HL-60 (cell line): ENCODE measurements at regions not wholly inside any gene's neighbourhood (a gene's known extent, or its start where the extent isn't known, plus 50 kb on each side); places are given as distances from the start of the nearest gene placed in this dataset.
"Not testable (repeated sequence)": the region's sequence is repeated elsewhere in the genome, so short reads cannot be mapped to it uniquely, and the experiment has no call there.

ENCODE experiments used
- DNase-seq, 2 experiments: peaks; one replicate each; pipeline ENCODE4 v3.0.0-alpha.2; 2010 to 2020; ENCODE audit warnings: low read depth in 1 of 2, low spot score in 1 of 2
- H3K27ac ChIP-seq: fragments of 250-450 bp; sonication (Bioruptor Pico); replicated peaks from 2 replicates; pipeline ENCODE4 v1.5.1; 2020; ENCODE audit warnings: mild to moderate bottlenecking, moderate library complexity
- H3K27me3 ChIP-seq: fragments of 250-450 bp; sonication (Bioruptor Pico); 2 replicates; pipeline ENCODE4 v1.5.1; 2021; ENCODE audit warnings: mild to moderate bottlenecking, moderate library complexity; ENCODE audit not compliant: insufficient read depth, poor library complexity, severe bottlenecking
- H3K4me3 ChIP-seq: replicated peaks from 2 replicates; pipeline ENCODE4 v1.5.1; 2011; ENCODE audit warnings: mild to moderate bottlenecking, control low read depth, low read length; ENCODE audit not compliant: insufficient read depth
- GABPA ChIP-seq: IDR thresholded peaks from 2 replicates; pipeline ENCODE4 v1.6.1; 2012; ENCODE audit warnings: low read depth
- POLR2AphosphoS5 ChIP-seq: IDR thresholded peaks from 2 replicates; pipeline ENCODE4 v1.6.1; 2012; ENCODE audit warnings: low read depth
- SPI1 ChIP-seq: IDR thresholded peaks from 2 replicates; pipeline ENCODE4 v1.6.1; 2012; ENCODE audit warnings: low read depth, mild to moderate bottlenecking, borderline replicate concordance
- TF ChIP-seq, protein P1 (sequence below): IDR thresholded peaks from 2 replicates; pipeline ENCODE4 v1.6.1; 2012; ENCODE audit warnings: low read depth; ENCODE audit not compliant: insufficient replicate concordance
- TF ChIP-seq, protein P2 (sequence below): IDR thresholded peaks from one replicate; pipeline ENCODE4 v1.5.1; 2011; ENCODE audit warnings: low read length, control low read depth, inconsistent platforms; ENCODE audit not compliant: insufficient read depth

DNA sequence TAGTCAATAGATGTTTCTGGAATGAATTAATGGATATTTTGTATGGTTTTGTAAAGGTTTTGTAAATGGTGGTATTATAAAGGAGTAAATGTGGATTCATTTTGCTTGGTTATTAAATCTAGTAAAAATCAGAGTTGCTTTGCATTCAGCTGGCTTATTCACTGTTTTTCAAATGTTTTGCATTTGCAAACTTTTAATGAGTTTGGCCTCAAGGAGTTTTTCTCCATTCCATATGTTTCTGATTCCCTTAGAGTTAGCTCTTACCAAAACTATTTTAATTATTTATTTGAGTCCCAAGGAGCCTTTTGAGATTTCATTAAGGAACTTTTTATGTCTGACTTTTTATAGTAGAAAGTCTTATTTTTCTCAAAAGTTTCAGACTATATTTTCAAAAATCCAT, 992.2 kb downstream of the DIPK2A start:
- Histone ChIP-seq H3K27me3 (no peaks in the 10 kb centered on the region), H3K27ac (no peak overlapping the region), H3K4me3 (no peak overlapping the region)
- TF ChIP-seq, protein P1, sequence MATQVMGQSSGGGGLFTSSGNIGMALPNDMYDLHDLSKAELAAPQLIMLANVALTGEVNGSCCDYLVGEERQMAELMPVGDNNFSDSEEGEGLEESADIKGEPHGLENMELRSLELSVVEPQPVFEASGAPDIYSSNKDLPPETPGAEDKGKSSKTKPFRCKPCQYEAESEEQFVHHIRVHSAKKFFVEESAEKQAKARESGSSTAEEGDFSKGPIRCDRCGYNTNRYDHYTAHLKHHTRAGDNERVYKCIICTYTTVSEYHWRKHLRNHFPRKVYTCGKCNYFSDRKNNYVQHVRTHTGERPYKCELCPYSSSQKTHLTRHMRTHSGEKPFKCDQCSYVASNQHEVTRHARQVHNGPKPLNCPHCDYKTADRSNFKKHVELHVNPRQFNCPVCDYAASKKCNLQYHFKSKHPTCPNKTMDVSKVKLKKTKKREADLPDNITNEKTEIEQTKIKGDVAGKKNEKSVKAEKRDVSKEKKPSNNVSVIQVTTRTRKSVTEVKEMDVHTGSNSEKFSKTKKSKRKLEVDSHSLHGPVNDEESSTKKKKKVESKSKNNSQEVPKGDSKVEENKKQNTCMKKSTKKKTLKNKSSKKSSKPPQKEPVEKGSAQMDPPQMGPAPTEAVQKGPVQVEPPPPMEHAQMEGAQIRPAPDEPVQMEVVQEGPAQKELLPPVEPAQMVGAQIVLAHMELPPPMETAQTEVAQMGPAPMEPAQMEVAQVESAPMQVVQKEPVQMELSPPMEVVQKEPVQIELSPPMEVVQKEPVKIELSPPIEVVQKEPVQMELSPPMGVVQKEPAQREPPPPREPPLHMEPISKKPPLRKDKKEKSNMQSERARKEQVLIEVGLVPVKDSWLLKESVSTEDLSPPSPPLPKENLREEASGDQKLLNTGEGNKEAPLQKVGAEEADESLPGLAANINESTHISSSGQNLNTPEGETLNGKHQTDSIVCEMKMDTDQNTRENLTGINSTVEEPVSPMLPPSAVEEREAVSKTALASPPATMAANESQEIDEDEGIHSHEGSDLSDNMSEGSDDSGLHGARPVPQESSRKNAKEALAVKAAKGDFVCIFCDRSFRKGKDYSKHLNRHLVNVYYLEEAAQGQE, result no peak
- TF ChIP-seq POLR2AphosphoS5 (no peak), SPI1 (no peak), GABPA (no peak)
- TF ChIP-seq, protein P2, sequence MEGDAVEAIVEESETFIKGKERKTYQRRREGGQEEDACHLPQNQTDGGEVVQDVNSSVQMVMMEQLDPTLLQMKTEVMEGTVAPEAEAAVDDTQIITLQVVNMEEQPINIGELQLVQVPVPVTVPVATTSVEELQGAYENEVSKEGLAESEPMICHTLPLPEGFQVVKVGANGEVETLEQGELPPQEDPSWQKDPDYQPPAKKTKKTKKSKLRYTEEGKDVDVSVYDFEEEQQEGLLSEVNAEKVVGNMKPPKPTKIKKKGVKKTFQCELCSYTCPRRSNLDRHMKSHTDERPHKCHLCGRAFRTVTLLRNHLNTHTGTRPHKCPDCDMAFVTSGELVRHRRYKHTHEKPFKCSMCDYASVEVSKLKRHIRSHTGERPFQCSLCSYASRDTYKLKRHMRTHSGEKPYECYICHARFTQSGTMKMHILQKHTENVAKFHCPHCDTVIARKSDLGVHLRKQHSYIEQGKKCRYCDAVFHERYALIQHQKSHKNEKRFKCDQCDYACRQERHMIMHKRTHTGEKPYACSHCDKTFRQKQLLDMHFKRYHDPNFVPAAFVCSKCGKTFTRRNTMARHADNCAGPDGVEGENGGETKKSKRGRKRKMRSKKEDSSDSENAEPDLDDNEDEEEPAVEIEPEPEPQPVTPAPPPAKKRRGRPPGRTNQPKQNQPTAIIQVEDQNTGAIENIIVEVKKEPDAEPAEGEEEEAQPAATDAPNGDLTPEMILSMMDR, result no peak
- DNase-seq, result no peak

DNA sequence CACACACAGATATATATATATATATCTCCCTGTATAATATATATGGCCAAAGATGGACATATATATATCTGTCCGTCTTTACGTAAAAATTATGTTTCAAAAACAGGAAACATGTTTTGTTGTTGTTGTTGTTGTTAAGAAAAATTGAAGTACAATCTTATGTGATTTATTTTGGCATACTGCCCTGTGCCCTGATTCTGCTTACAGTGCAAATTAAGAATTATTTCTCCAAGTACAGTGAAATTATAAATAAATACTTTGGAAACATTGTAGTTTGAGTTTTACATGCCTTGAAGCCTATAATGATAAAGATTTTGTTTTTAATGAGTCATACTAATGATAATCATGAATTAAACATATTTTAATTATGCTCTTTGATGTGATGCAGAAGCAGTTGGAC, 994.9 kb downstream of the DIPK2A start:
- no peak for TF ChIP-seq GABPA
- TF ChIP-seq, protein P1, result no peak
- TF ChIP-seq SPI1, result no peak
- TF ChIP-seq, protein P2, result no peak
- no peak for TF ChIP-seq POLR2AphosphoS5

DNA sequence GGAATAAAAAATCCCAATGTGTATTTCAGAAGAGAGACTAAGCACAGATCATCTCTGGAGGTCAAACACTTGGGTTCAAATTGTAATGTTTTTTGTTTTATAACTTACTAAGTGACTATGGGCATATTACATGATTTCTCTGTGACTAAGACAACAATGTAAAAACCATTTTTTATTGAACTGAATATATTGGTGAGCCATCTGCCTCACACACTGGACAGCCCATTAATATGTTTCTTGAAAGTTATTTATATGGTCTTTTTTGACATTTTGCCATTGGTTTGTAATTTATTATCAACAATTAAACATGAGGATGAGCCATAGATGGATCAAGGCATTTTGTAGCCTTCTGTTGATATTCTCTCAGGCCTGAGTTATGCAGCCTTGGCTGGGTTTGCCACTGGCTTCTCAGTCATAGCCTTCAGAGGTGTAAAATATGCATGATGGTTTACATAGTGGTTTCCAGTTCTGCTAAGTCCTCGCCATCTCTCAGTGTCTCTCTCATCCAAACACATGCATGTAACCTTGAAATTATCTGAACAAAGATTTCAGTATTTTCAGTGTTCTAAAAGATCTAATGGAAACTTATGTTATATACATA, 997.2 kb downstream of the DIPK2A start:
- no peak for DNase-seq
- Histone ChIP-seq H3K27me3 (no peaks in the 10 kb centered on the region), H3K27ac (no peak overlapping the region), H3K4me3 (no peak overlapping the region)
- no peak for TF ChIP-seq GABPA
- TF ChIP-seq, protein P2, result no peak
- TF ChIP-seq POLR2AphosphoS5, result no peak
- no peak for TF ChIP-seq SPI1

More for the DNA sequence above, 994.9 kb downstream of the DIPK2A start:
- no peak overlapping the region for H3K4me3 ChIP-seq
- H3K27ac ChIP-seq, result no peak overlapping the region
- H3K27me3 ChIP-seq, result no peaks in the 10 kb centered on the region
- DNase-seq, result no peak

DNA sequence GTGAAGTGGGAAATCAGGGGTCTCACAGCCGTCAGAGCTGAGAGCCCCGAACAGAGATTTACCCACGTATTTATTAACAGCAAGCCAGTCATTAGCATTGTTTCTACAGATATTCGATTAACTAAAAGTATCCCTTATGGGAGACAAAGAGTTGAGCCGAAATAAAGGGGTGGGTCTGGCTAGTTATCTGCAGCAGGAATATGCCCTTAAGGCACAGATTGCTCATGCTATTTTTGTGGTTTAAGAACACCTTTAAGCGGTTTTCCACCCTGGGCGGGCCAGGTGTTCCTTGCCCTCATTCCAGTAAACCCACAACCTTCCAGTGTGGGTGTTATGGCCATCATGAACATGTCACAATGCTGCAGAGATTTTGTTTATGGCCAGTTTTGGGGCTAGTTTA, 1012.9 kb downstream of the DIPK2A start:
- not testable (repeated sequence) for H3K27ac ChIP-seq, H3K27me3 ChIP-seq, H3K4me3 ChIP-seq, DNase-seq
